COLO668 (cell line): ENCODE measurements at regions not wholly inside any gene's neighbourhood (a gene's known extent, or its start where the extent isn't known, plus 50 kb on each side); places are given as distances from the start of the nearest gene placed in this dataset.
"Not testable (repeated sequence)": the region's sequence is repeated elsewhere in the genome, so short reads cannot be mapped to it uniquely, and the experiment has no call there.

ENCODE experiments used
- DNase-seq: peaks from one replicate; lab custom pipeline; 2025; ENCODE audit not compliant: unreplicated experiment; lab: John Stamatoyannopoulos, UW

DNA sequence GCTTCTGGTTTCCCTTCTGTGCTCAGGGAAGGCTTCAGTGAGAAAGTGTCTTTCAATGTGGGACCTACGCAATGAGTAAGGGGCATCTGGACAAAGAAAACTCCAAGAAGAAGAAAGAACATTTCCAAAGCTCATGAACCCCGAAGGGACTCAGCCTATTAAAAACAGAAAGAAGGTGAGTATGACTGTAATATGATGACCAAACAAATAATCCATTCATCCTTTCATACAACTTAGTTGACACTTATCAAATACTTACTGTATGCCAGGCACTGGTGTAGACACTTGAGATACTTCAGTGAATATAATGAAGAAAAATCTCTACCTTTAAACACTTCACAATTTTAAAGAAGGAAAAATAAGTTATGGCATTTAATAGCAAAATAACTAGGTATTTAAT, 1054.2 kb upstream of the FOXG1 start:
- no peak for DNase-seq

DNA sequence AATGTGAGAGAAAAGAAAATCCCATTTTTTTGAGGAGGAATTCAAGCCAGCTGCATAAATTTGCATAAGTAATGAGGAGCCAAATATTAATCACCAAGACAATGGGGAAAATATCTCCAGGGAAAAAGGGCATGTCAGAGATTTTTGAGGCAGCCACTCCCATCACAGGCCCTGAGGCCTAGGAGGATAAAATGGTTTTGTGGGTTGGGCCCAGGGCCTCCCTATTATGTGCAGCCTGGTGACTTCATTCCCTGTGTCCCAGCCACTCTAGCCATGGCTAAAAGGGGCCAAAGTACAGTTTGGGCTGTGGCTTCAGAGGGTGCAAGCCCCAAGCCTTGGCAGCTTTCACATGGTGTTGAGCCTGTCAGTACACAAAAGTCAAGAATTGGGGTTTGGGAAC, 1051.0 kb upstream of the FOXG1 start:
- DNase-seq: no peak

DNA sequence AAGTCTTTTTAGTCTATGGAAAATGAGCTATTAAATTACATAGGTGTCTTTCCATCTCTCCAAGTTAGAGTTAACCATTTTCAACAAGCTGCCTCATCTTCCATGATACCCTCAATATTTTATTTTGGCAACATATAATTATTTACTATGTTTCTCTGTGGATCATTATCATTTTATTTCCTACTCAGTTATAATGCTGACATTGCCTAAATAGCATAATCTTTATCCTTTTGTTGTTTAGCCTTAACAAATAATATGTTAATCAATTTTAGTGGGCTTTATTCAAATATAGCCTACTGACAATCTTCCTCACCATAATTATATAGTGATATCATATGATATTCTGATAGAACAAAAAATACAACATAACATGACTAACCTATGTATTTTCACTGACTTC, 1044.8 kb upstream of the FOXG1 start:
- DNase-seq: no peak

DNA sequence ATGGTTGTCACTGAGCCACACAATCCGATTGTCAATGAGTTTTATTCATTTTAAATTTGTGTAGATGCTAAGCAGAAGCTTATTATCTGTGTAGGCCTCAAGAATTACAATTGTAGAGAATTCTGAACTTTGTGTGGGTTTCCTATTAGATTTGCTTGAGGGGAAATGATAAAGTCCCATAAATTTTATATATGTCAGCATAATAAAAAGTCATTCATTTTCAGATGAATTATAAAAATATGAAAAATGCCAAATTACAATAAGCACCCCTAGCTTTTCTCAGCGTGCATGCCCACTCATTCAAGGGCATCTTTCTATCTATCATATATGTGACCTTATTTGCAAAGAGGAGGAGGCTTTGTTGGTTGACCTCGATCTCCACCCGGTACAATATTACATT, 1041.1 kb upstream of the FOXG1 start:
- DNase-seq: no peak

DNA sequence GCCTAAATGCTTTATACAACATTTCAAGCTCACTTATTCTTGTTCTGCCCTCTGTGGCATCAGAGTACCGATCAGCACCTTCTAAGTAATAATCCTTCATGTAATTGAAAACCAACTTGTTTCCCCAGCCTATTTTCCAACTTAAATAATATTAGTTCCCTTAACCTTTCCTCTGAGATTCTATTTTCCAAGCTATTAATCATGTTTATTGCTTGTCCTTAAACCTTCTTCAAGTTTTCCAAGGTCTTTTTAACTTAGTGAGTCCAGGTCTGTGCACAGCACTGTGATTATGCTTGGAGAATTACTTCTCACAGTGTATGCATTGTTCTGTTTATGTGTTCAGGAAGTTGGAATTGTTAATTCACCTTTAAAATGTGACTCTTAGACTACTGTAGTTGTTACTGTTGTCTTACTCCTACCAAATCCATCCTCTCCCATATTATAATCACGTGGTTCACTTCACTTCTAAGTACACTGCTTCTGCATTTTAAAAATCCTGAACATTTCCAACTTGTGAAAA, 1039.3 kb upstream of the FOXG1 start:
- DNase-seq: no peak

DNA sequence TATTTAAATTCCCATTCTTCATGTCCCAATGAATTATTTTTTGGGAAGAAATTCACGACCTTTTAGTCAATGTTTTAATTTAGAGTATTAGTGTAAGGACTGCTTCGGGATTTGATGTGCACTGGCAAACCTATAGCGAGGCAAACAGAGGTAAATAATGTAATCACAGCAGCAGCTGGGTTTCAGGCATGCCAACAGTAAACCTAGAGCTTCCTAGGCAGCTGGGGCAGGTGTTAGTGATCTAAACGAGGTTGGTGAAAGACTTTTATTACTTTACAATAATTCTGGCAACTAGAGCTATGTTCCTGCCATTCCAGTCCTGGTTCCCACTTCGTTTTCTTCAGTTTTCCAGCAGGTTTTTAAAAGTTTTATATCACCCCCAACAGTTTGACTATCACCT, 1036.4 kb upstream of the FOXG1 start:
- peak; percentile 23 for DNase-seq

DNA sequence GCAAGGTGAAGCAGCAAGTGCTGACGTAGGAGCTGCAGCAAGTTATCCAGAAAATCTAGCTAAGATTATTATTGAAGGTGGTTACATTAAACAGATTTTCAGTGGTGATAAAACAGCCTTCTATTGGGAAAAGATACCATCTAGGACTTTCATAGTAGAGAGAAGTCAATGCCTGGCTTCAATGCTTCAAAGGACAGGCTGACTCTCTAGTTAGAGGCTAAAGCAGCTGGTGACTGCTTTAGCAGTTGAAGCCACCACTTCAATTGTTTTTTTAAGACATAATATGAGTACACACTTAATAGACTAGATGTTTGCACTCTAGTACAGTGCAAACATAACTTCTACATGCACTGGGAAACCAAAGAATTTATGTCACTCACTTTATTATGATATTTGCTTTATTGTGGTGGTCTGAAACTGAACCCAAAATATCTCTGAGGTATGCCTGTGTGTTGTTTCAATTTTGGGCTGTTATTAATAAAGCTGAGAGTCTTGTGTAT, 1026.9 kb upstream of the FOXG1 start:
- DNase-seq: no peak

DNA sequence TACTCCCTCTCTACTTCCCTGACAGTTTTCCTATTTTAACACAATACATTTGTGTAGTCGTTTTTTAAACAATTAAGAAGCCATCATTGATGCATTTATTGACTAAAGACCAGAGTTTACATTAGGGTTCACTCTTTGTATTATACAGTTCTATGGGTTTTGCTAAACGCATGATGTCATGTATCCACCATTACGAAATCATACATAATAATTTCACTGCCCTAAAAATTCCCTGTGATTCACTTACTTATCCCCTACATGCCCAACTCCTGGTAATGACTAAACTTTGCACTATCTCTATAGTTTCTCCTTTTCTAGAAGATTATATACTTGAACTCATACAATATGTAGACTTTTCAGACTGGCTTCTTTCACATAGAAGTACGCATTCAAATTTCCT, 1016.5 kb upstream of the FOXG1 start:
- DNase-seq: no peak

DNA sequence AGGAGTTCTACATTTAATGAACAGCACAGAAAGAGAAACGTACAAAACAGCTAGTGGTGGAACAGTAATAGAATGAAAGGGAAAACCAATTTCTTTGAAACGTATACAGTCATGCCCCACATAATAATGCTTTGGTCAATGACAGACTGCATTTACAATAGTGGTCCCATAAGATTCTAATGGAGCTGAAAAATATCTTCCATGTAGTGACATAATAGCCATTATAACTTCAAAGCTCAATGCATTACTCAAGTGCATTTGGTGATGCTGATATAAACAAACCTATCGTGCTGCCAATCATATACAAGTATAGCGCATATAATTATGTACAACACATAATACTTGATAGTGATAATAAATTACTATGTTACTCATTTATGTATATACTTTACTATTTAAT, 1008.9 kb upstream of the FOXG1 start:
- not testable (repeated sequence) for DNase-seq

DNA sequence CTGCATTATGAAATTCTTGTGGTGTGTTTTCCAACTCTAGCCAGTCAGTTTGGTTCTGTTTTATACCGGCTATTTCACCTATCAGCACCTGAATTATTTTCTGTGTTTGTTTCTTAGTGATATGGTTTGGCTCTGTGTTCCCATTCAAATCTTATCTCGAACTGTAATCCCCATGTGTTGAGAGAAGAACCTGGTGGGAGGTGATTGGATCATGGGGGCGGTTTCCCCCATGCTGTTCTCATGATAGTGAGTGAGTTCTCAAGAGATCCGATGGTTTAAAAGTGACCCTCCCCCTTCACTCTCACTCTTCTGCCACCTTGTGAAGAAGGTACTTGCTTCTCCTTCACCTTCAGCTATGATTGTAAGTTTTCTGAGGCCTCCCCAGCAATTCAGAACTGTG, 1006.2 kb upstream of the FOXG1 start:
- DNase-seq: not testable (repeated sequence)

DNA sequence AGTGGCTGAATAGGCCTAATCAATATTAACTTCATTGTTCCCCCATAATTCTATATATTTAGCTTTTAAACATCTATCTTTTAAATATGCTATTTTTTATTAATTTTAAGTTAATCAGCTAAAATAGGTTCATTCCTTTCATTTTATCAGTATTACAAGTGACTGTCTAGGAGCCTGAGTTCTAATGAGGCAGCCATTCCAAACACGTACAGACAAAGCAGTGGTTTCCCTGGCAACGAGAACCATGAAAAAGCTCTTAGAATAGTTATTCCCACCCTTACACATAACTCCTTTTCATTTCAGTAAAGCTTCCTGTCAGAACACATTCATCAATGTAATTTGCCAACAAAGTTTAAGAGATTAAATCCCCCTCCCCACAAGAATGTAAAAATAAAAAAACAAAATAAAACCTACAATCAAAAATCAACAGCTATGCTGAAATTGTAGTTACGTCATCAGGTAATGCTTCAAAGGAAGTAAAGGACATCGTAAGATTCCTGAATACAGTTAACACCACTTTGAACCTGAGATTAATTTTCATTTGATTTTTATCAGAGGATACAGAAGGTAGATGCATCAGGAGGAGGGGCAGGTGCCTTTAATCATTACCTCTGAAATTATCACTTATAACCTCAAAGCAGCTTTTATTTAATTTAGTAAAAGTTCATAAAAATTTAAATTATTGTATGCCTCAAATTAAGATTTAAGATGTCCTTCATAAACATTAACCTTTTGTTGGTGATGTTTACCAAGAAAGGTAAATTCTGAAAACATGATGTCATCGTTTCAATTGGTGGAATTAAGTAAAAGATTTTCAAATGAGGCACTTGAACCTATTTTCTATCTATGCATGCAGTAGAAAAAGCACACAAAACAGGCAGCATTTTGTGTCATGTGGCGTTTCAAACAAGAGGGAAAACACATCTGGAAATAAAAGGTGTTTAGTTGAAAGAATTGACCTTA, 967.2 kb upstream of the FOXG1 start:
- DNase-seq: not testable (repeated sequence)

DNA sequence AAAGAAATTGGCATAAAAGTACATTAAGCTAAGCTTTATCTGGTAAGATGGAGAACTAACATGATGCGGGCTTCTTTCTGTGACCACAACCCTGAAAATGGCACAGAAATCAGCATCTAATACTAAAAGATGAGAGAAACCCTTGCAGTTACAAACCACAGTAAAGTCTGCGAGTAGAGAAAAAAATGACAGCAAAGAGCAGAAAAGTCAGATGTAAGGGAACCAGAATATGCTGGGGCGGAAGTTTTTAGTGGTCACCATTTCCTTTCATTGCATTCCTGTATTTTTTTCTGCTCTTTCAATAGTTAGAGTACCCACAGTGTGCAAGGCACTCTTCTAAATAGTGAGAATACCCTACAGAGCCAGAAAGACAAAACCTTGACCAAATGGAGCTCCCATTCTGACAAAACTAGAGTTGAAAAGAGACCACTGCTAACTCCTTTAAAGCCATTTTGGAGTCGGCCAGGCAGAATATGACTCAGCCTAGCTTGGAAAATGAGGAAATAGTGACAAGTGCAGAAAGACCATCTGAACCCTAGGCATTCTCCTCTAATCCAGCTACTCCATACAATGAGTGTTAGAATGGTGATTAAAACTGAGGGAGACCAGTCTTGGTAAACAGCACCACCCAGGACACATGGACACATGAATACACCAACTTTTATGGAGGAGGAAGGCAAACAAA, 948.7 kb upstream of the FOXG1 start:
- DNase-seq: not testable (repeated sequence)

DNA sequence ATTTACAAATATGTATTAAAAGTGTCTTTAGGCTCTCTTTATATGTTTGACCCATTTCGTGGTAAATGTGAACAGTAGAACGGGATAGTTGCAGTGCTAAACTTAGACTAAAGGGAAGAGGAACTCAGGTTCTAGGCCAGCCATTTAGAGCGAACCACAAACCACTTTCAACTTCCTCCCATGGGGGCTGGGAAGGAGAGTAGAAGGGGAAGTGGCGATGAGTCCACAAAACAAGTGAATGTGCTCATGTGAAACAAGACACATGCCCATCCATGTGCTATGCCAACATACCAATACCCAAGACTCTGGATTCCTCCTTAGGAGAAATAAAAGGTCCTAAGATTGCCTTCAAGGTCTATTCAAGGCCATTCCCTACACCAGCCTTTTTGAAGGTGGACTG, 940.4 kb upstream of the FOXG1 start:
- DNase-seq: not testable (repeated sequence)

DNA sequence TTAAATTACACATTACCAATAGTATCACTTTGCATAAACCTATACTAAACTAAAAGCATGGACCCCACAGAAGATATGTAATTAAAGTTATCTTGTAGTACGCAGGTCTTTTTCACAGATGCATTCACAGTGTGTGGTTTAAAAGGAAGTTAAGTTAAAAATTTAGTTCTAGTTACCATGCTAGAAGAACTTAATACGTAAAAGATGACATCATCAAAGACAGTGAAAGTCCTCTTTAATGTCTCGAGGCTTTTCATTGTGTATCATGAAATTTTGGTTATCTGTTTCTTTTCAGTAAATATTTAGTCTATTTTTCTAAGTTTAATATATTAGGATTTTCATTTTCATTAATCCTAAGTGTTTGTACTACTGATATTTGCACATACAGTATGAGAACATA, 934.6 kb upstream of the FOXG1 start:
- DNase-seq: not testable (repeated sequence)

DNA sequence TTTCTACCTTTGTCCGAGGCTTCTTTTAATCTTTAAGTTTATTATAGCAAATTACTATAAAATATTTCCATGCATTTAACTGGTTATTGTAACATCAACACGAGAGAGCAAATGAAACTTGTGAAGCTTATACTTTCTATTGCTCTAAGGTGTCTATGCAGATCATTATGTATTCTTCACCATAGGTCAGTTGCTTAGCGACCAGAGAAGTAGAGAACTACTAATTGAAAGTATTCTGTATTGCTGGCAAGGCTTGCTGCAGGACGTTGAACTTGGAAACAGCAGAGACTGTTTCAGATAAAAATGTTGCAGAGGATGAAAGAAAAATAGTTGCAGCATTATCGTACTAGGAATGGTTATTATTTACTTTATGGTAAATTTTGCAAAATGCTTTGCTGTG, 933.6 kb upstream of the FOXG1 start:
- not testable (repeated sequence) for DNase-seq

DNA sequence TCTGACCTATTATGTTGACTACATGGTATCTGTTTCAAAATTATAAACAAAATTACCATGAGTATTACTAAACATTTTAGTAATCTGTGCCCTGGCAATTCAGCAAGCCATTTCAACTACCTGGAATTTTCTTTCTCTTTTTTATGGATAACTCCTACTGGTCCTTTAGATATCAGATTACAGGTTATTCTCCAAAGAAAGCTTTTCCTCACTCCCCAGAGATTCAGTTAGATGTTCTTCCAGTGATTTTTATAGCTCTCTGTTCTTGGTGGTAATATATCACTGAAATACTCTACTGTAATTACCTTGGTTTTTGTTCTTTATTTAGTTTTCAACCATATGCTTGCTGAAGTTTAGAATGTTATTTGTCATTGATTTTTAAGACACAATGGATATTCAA, 930.2 kb upstream of the FOXG1 start:
- no peak for DNase-seq

DNA sequence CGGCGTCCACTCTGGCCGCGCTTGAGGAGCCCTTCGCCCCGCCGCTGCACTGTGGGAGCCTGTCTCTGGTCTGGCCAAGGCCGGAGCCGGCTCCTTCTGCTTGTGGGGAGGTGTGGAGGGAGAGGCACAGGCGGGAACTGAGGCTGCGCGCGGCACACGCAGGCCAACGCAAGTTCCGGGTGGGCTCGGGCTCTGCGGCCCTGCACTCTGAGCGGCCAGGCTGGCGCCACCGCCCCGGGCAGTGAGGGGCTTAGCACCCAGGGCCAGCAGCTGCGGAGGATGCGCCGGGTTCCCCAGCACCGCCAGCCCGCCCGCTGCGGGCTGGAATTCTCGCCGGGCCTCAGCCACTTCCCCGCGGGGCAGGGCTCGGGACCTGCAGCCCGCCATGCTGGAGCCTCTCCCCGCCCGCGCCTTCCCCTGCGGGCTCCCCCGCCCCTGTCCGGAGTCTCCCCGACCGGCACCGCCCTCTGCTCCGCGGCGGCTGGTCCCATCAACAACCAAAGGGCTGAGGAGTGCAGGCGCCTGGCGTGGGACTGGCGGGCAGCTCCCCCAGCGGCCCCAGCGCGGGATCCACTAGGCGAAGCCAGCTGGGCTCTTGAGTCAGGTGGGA, 921.2 kb upstream of the FOXG1 start:
- no peak for DNase-seq

DNA sequence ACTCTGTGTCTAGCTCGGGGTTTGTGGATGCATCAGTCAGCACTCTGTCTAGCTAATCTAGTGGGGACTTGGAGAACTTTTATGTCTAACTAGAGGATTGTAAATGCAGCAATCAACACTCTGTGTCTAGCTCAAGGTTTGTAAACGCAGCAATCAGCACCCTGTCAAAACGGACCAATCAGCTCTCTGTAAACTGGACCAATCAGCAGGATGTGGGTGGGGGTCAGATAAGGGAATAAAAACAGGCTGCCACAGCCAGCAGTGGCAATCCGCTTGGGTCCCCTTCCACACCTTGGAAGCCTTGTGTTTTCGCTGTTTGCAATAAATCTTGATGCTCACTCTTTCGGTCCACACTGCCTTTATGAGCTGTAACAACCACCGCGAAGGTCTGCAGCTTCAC, 920.7 kb upstream of the FOXG1 start:
- no peak for DNase-seq

DNA sequence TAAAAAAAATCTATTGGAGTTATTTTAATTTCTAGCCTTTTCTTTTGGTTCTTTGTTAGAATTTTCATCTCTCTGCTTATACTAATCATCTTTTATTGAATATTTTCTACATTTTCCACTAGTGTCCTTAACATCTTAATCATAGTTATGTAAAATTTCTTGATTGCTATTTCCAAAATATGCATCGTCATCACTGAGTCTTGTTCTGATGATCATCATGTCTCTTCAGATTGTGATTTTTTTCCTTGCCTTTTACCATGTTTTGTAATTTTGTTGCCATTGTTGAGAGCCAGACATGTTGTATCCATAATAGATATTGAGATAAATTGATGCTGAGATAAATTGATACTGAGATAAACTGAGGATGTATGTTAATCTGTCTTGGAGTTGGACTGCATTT, 919.1 kb upstream of the FOXG1 start:
- not testable (repeated sequence) for DNase-seq

DNA sequence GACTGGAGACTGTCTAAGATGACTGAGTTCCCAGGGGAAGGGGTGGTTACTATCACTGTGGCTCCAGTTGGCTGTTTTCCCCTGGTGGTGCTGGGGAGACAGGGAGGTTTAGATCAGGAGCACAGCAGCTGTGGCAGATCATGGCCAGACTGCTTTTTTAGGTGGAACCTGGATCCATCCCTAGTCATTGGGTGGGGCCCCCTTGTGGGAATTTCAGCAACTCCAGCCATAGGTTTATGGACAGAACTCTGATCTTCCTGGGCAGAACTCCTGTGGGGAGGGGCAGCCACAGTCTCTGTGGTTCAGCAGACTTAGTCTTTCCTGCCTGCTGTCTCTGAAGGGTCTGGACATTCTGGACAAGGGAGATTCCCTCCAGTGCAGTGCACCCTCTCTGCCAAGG, 917.4 kb upstream of the FOXG1 start:
- not testable (repeated sequence) for DNase-seq

DNA sequence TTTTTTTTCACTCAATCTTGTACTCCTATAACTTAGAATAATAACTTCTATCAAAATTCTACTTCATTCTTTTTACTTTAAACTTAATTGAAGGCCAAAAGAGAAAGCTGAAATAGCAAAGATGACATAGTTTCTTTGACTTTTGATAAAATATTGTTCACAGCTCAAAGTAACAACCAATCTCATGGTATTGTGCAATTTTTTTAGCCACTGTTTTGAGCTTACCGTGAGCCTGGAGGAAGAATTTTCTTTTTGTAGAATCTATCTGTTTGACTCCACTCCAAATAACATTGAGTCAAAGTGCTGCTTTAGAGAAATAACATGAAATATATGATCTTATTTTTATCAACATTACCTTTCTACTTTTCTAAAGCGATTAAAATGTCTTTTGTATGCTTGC, 903.9 kb upstream of the FOXG1 start:
- DNase-seq: no peak
